Activated CD8-positive, alpha-beta T cell treated with anti-CD3 and anti-CD28 coated beads for 36 hours (primary cell): ENCODE measurements at regions not wholly inside any gene's neighbourhood (a gene's known extent, or its start where the extent isn't known, plus 50 kb on each side); places are given as distances from the start of the nearest gene placed in this dataset.
"Not testable (repeated sequence)": the region's sequence is repeated elsewhere in the genome, so short reads cannot be mapped to it uniquely, and the experiment has no call there.

Source experiments
- ATAC-seq: fragments of 200-7000 bp; cut with Tn5 transposase; one replicate; pipeline ENCODE4 v1.10.0; 2021; ENCODE audit warnings: mild to moderate bottlenecking, moderate library complexity
- CTCF ChIA-PET: fragments of 350-600 bp; sonication (Branson Sonifier 250); formaldehyde crosslinking; loops from one replicate; lab custom pipeline; 2021; ENCODE audit warnings: antibody characterized with exemption; lab: Charles Lee
- POLR2A ChIA-PET: fragments of 350-600 bp; sonication (Branson Sonifier 250); formaldehyde crosslinking; loops from one replicate; lab custom pipeline; 2021; ENCODE audit warnings: antibody characterized with exemption; lab: Charles Lee
- DNase-seq: peaks from one replicate; pipeline ENCODE4 v3.0.0-alpha.2; 2020
- H3K27ac Mint-ChIP-seq: one replicate; pipeline ENCODE4 v1.8.0; 2021; ENCODE audit warnings: mild to moderate bottlenecking, mixed read lengths
- H3K27me3 Mint-ChIP-seq: one replicate; pipeline ENCODE4 v1.8.0; 2021; ENCODE audit warnings: mixed read lengths
- H3K36me3 Mint-ChIP-seq: one replicate; pipeline ENCODE4 v1.8.0; 2021; ENCODE audit warnings: low read depth, mixed read lengths
- H3K4me1 Mint-ChIP-seq: one replicate; pipeline ENCODE4 v1.8.0; 2021; ENCODE audit warnings: low read depth, mixed read lengths
- H3K4me3 Mint-ChIP-seq: one replicate; pipeline ENCODE4 v1.8.0; 2021; ENCODE audit warnings: mild to moderate bottlenecking, moderate library complexity, mixed read lengths
- H3K9me3 Mint-ChIP-seq: one replicate; pipeline ENCODE4 v1.8.0; 2021; ENCODE audit warnings: mixed read lengths
- intact Hi-C: fragments of 100-400 bp; cut with micrococcal nuclease; formaldehyde crosslinking; loops from one replicate; pipeline ENCODE4 v1.10.0; 2022
- TF ChIP-seq, protein P1 (sequence below): fragments of 200-600 bp; IDR thresholded peaks from one replicate; pipeline ENCODE4 v1.8.0; 2022; ENCODE audit warnings: antibody characterized with exemption, mild to moderate bottlenecking

DNA sequence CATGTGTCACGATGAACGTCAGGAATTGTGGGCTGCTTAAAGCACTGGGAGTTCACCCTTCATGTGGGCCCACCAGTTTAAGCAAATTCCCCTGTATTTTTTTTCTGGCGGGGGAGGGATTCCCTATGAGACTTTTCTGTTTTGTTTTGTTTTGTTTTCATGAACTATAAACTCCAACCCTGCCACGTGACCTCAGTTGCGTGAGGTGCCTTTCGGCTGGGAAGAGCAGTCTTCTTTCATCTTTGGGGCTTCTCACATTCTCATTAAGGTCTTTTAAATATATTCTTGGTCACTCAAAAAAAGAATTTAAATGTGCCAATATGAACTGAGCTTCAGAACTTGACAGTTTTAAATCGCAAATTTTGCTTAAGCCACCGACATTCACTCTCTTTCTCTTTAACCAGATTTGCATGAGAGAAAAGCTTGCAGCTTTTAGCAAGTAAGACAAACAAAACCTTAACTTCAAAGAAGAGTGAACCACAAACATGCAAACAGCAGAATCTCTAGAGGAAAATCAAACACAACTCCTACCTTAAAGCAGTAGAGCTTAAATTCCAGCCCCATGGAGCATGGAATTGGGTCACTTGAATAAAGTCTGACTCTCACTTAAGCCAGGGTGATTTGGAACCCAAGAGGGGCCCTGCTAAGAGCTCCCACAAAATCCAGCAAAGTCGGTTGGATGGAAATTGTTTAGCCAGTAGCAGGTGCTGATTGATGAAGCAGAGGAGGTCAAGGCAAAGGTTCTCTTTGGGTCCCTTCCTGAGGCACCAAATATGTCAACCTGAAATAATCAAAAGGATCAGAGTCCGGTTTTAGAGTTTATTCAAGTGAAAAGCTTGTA, 699.8 kb upstream of the GBE1 start:
- ChIA-PET POLR2A (no interaction called here), CTCF (interaction anchor here (1.0 to 1.5 kb wide), 3 partner anchors 13 to 16 kb away, joined by 3 read pairs; no protein-coding TSS in a partner anchor)
- H3K27ac Mint-ChIP-seq, result no peak overlapping the region
- no peak overlapping the region for H3K4me3 Mint-ChIP-seq
- no peaks in the 10 kb centered on the region for H3K27me3 Mint-ChIP-seq
- H3K36me3 Mint-ChIP-seq, result no peaks in the 10 kb centered on the region
- intact Hi-C loops, result no loop called here
- no peak for ATAC-seq
- TF ChIP-seq, protein P1, sequence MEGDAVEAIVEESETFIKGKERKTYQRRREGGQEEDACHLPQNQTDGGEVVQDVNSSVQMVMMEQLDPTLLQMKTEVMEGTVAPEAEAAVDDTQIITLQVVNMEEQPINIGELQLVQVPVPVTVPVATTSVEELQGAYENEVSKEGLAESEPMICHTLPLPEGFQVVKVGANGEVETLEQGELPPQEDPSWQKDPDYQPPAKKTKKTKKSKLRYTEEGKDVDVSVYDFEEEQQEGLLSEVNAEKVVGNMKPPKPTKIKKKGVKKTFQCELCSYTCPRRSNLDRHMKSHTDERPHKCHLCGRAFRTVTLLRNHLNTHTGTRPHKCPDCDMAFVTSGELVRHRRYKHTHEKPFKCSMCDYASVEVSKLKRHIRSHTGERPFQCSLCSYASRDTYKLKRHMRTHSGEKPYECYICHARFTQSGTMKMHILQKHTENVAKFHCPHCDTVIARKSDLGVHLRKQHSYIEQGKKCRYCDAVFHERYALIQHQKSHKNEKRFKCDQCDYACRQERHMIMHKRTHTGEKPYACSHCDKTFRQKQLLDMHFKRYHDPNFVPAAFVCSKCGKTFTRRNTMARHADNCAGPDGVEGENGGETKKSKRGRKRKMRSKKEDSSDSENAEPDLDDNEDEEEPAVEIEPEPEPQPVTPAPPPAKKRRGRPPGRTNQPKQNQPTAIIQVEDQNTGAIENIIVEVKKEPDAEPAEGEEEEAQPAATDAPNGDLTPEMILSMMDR, result no peak
- no peak for DNase-seq
- no peaks in the 10 kb centered on the region for H3K4me1 Mint-ChIP-seq
- H3K9me3 Mint-ChIP-seq, result no peaks in the 10 kb centered on the region

DNA sequence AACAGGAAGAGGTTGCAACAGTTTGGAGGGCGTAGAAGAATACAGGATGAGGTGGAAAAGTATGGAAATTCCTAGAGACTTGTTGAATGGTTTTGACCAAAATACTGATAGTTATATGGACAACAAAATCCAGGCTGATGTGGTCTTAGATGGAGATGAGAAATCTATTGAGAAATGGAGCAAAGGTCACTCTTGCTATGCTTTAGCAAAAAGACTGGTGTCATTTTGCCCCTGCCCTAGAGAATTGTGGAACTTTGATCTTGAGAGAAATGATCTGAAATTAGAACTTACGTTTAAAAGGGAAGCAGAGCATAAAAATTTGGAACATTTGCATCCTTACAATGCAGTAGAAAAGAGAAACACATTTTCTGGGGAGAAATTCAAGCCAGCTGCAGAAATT, 686.9 kb upstream of the GBE1 start:
- ATAC-seq, result no peak
- H3K27me3 Mint-ChIP-seq, result no peaks in the 10 kb centered on the region
- CTCF ChIA-PET, result interaction anchor here (1.4 kb wide), 1 partner anchor 14 kb away, joined by 3 read pairs; no protein-coding TSS in a partner anchor
- no peak for DNase-seq
- intact Hi-C loops, result no loop called here
- H3K27ac Mint-ChIP-seq, result no peak overlapping the region
- H3K4me1 Mint-ChIP-seq, result no peaks in the 10 kb centered on the region
- H3K4me3 Mint-ChIP-seq, result no peak overlapping the region
- no peaks in the 10 kb centered on the region for H3K36me3 Mint-ChIP-seq
- POLR2A ChIA-PET, result no interaction called here
- H3K9me3 Mint-ChIP-seq, result peaks cover 12% of the 10 kb centered on the region
- TF ChIP-seq, protein P1, result no peak

DNA sequence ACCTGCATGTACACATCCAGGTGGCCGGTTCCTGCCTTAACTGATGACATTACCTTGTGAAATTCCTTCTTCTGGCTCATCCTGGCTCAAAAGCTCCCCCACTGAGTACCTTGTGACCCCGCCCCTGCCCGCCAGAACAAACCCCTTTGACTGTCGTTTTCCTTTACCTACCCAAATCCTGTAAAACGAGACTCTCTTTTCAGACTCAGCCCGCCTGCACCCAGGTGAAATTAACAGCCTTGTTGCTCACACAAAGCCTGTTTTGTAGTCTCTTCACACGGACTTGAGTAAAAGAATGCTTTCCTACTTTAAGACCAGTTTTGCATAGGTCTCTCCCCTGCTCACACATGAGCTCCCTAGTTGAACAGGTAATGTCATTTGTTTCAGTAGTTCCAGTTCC, 667.4 kb upstream of the GBE1 start:
- intact Hi-C loops, H3K4me1 Mint-ChIP-seq, DNase-seq, H3K4me3 Mint-ChIP-seq, POLR2A ChIA-PET, H3K9me3 Mint-ChIP-seq, H3K27me3 Mint-ChIP-seq, CTCF ChIA-PET, H3K36me3 Mint-ChIP-seq, H3K27ac Mint-ChIP-seq, ATAC-seq: not testable (repeated sequence)

DNA sequence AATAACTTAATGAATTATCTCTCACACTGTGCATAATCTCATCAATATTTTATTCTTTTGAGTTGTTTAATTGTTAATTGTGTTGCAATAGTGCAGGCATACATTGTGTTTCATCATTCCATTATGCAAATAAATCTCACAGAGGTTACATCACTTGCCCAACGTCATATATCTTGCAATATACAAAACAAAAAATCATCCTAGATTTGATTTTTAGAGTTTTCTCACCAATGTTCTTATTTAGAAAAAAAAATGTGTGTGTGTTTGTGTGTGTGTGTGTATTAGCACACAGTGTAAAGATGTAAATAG, 662.5 kb upstream of the GBE1 start:
- no peak for ATAC-seq
- no peaks in the 10 kb centered on the region for H3K27me3 Mint-ChIP-seq
- H3K36me3 Mint-ChIP-seq, result no peaks in the 10 kb centered on the region
- intact Hi-C loops, result no loop called here
- H3K27ac Mint-ChIP-seq, result no peak overlapping the region
- no peak for DNase-seq
- H3K4me1 Mint-ChIP-seq, result no peaks in the 10 kb centered on the region
- H3K4me3 Mint-ChIP-seq, result no peak overlapping the region
- peaks cover 5% of the 10 kb centered on the region for H3K9me3 Mint-ChIP-seq
- ChIA-PET POLR2A (no interaction called here), CTCF (no interaction called here)
- TF ChIP-seq, protein P1, result no peak

DNA sequence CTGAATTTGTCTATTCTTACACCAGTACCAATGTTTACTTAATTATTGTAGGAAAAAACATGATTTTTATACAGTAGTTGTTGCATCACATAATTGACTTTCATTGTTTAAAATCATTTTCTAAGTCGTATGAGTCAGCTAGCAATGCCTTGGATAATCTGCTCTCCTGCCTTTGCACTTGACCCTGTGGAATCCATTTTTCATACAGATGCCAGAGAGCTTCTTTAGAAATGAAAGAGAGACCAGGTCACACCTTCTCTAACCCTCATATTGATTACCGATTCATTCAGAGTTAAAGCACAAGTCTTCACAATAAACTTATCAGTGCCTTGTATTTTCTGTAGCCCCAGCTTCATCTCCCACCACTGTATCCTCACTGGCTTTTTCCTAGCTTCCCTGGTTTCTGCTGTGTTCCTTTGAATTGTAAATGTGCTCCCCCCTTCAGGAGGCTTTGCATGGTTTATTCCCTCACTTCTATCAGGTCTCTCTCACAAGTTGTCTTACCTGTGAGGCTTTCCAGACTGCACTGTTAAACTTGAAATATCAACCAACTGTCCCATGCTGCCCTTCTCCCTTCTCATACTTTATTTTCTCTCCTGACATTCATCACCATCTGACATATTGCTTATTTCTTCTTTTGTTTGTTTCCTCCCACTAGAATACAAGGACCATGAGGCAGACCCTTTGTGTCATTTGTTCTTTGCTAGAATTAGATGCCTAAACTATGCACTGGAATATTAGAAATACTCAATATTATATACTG, 662.0 kb upstream of the GBE1 start:
- Mint-ChIP-seq H3K9me3 (peaks cover 5% of the 10 kb centered on the region), H3K36me3 (no peaks in the 10 kb centered on the region), H3K4me3 (no peak overlapping the region), H3K4me1 (no peaks in the 10 kb centered on the region), H3K27me3 (no peaks in the 10 kb centered on the region), H3K27ac (no peak overlapping the region)
- DNase-seq (no peak), ATAC-seq (no peak)
- TF ChIP-seq, protein P1, result no peak
- POLR2A ChIA-PET, result no interaction called here
- intact Hi-C loops, result no loop called here
- CTCF ChIA-PET, result no interaction called here
